ENCODE measurements at regions not wholly inside any gene's neighbourhood (a gene's known extent, or its start where the extent isn't known, plus 50 kb on each side); places are given as distances from the start of the nearest gene placed in this dataset. TPM values are rescaled to one million over a fixed set of nuclear protein-coding genes. Genes with fewer than 3 reads are reported as not detected.
"Not testable (repeated sequence)": the region's sequence is repeated elsewhere in the genome, so short reads cannot be mapped to it uniquely, and the experiment has no call there.

DNA sequence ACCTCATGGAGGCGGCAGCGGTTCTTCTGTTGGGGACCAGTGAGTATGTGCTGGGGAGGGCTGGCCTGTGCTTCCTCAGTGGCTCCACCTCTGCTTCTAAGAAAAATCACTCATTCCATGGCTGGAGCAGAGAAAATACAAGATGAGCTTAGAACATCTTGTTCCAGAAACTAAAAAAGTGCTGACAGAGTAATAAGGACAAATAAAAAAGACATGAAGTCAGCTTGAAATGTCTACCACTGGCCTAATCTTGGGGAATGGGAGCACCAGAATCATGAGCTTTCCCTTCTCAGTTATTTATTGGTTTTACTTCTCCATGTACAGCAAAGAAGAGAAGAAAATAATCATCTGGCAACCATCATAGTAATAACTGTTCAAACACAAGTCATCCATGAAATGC is 81.1 kb upstream of the TEKT4 start:
- H4K20me1 ChIP-seq (ENCODE audit: insufficient read depth, low read length); H3K27me3 ChIP-seq (ENCODE audit: insufficient read depth, low read length); H3K4me2 ChIP-seq (ENCODE audit: insufficient read depth, low read length); DNase-seq (ENCODE audit: insufficient read length, low spot score, missing footprints); H3K36me3 ChIP-seq (ENCODE audit: insufficient read depth, low read length); H3K4me1 ChIP-seq (ENCODE audit: insufficient read depth, low read length); H3K79me2 ChIP-seq (ENCODE audit: insufficient read depth, low read length); H3K9me3 ChIP-seq (ENCODE audit: low read depth, low read length); H3K4me3 ChIP-seq (ENCODE audit: insufficient read depth, low read length); H2AFZ ChIP-seq (ENCODE audit: low read length); H3K27ac ChIP-seq (ENCODE audit: low read depth, low read length): not testable (repeated sequence)

DNA sequence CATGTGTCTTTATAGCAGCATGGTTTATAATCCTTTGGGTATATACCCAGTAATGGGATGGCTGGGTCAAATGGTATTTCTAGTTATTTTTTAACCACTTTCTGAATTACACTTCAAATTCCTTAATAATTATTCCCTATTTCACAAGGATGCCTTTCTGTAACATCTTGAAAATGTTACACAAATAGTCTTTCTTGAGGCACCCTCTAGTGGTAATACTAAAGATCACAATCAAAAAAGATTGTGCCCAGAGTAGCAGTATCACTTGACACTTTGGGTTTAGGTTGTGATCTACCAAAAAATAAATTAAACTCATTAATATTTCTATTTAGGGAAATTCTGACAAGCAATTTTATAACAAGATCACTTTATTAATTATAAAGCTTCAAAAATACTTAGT is 74.0 kb upstream of the TEKT4 start:
- not testable (repeated sequence) for H3K4me1 ChIP-seq (ENCODE audit: insufficient read depth, low read length); H2AFZ ChIP-seq (ENCODE audit: low read length); H3K27ac ChIP-seq (ENCODE audit: low read depth, low read length); H3K4me2 ChIP-seq (ENCODE audit: insufficient read depth, low read length); H3K4me3 ChIP-seq (ENCODE audit: insufficient read depth, low read length); H3K79me2 ChIP-seq (ENCODE audit: insufficient read depth, low read length); H3K9me3 ChIP-seq (ENCODE audit: low read depth, low read length); DNase-seq (ENCODE audit: insufficient read length, low spot score, missing footprints); H4K20me1 ChIP-seq (ENCODE audit: insufficient read depth, low read length); H3K36me3 ChIP-seq (ENCODE audit: insufficient read depth, low read length); H3K27me3 ChIP-seq (ENCODE audit: insufficient read depth, low read length)
- TF ChIP-seq, protein P1, sequence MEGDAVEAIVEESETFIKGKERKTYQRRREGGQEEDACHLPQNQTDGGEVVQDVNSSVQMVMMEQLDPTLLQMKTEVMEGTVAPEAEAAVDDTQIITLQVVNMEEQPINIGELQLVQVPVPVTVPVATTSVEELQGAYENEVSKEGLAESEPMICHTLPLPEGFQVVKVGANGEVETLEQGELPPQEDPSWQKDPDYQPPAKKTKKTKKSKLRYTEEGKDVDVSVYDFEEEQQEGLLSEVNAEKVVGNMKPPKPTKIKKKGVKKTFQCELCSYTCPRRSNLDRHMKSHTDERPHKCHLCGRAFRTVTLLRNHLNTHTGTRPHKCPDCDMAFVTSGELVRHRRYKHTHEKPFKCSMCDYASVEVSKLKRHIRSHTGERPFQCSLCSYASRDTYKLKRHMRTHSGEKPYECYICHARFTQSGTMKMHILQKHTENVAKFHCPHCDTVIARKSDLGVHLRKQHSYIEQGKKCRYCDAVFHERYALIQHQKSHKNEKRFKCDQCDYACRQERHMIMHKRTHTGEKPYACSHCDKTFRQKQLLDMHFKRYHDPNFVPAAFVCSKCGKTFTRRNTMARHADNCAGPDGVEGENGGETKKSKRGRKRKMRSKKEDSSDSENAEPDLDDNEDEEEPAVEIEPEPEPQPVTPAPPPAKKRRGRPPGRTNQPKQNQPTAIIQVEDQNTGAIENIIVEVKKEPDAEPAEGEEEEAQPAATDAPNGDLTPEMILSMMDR (IDR thresholded peaks at IDR 0.05; ENCODE audit: extremely low read depth, low read depth, low read length) = peak; percentile 36

Small RNAs in the stretch of these regions (small RNA-seq; reads per million reads assigned to genes)
- gene CNN2P11 = not detected
